ENCODE measurements at regions not wholly inside any gene's neighbourhood (a gene's known extent, or its start where the extent isn't known, plus 50 kb on each side); places are given as distances from the start of the nearest gene placed in this dataset.

DNA sequence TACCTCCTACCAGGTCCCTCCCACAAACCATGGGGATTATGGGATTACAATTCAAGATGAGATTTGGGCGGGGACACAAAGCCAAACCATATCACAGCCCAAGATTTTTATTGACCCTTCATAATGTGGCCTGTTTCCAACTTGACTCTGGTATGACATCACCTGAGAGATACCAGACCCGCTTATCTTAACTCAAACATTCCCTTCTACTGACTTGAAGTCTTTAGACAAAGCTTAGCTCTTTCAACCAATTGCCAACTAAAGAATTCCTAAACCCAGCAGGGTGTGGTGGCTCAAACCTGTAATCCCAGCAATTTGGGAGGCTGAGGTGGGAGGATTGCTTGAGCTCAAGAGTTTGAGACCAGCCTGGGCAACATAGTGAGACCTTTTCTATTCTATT lies 67.9 kb downstream of the CLRN3 start:
- TF ChIP-seq, protein P1, sequence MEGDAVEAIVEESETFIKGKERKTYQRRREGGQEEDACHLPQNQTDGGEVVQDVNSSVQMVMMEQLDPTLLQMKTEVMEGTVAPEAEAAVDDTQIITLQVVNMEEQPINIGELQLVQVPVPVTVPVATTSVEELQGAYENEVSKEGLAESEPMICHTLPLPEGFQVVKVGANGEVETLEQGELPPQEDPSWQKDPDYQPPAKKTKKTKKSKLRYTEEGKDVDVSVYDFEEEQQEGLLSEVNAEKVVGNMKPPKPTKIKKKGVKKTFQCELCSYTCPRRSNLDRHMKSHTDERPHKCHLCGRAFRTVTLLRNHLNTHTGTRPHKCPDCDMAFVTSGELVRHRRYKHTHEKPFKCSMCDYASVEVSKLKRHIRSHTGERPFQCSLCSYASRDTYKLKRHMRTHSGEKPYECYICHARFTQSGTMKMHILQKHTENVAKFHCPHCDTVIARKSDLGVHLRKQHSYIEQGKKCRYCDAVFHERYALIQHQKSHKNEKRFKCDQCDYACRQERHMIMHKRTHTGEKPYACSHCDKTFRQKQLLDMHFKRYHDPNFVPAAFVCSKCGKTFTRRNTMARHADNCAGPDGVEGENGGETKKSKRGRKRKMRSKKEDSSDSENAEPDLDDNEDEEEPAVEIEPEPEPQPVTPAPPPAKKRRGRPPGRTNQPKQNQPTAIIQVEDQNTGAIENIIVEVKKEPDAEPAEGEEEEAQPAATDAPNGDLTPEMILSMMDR (IDR thresholded peaks at IDR 0.05), result no peak
- TF ChIP-seq POLR2A (IDR thresholded peaks at IDR 0.05), result no peak
